Nephron (organoid): ENCODE measurements at regions not wholly inside any gene's neighbourhood (a gene's known extent, or its start where the extent isn't known, plus 50 kb on each side); places are given as distances from the start of the nearest gene placed in this dataset.

Experiments
- H3K27ac Mint-ChIP-seq, 3 experiments: 2 replicates each; pipeline ENCODE4 v1.8.0; 2020; ENCODE audit warnings: mixed read lengths in 3 of 3, mild to moderate bottlenecking in 2 of 3, moderate library complexity in 1 of 3
- H3K27me3 Mint-ChIP-seq: 2 replicates; pipeline ENCODE4 v1.8.0; 2021; ENCODE audit warnings: low read depth, mild to moderate bottlenecking, moderate library complexity, mixed read lengths
- H3K36me3 Mint-ChIP-seq: 2 replicates; pipeline ENCODE4 v1.8.0; 2020; ENCODE audit warnings: low read depth, mixed read lengths
- H3K4me1 Mint-ChIP-seq: 2 replicates; pipeline ENCODE4 v1.8.0; 2020; ENCODE audit warnings: mixed read lengths
- H3K4me3 Mint-ChIP-seq, 3 experiments: 2 replicates each; pipeline ENCODE4 v1.8.0; 2020; ENCODE audit warnings: mild to moderate bottlenecking in 3 of 3, mixed read lengths in 3 of 3, moderate library complexity in 2 of 3
- H3K9me3 Mint-ChIP-seq: 2 replicates; pipeline ENCODE4 v1.8.0; 2020; ENCODE audit warnings: mixed read lengths
- CTCF ChIP-seq, 3 experiments: fragments of 200-600 bp; sonication (generic); IDR thresholded peaks; one replicate each; pipeline ENCODE4 v1.5.0; 2021; ENCODE audit warnings: antibody characterized with exemption in 3 of 3; ENCODE audit not compliant: unreplicated experiment in 3 of 3

- H3K36me3 Mint-ChIP-seq, result no peaks in the 10 kb centered on the region
- TF ChIP-seq CTCF (IDR thresholded peaks at IDR 0.05; ENCODE audit: unreplicated experiment in 3 of 3), result no peak
- H3K4me3 Mint-ChIP-seq, result no peak overlapping the region
- H3K27ac Mint-ChIP-seq, result no peak overlapping the region
- peaks cover 19% of the 10 kb centered on the region for H3K9me3 Mint-ChIP-seq
- no peaks in the 10 kb centered on the region for H3K4me1 Mint-ChIP-seq
- H3K27me3 Mint-ChIP-seq, result no peaks in the 10 kb centered on the region
These were observed 177.4 kb downstream of the RPIA start for GRCh38 chr2:88868861-88869260.

GRCh38 chr2:88870267-88870839, 178.9 kb downstream of the RPIA start:
- H3K4me3 Mint-ChIP-seq, result no peak overlapping the region
- no peaks in the 10 kb centered on the region for H3K4me1 Mint-ChIP-seq
- peaks cover 15% of the 10 kb centered on the region for H3K9me3 Mint-ChIP-seq
- no peak overlapping the region for H3K27ac Mint-ChIP-seq
- TF ChIP-seq CTCF (IDR thresholded peaks at IDR 0.05; ENCODE audit: unreplicated experiment in 3 of 3), result no peak
- H3K36me3 Mint-ChIP-seq, result no peaks in the 10 kb centered on the region
- H3K27me3 Mint-ChIP-seq, result no peaks in the 10 kb centered on the region

GRCh38 chr2:88871336-88871735, 179.9 kb downstream of the RPIA start:
- Mint-ChIP-seq H3K4me1 (no peaks in the 10 kb centered on the region), H3K4me3 (no peak overlapping the region), H3K36me3 (no peaks in the 10 kb centered on the region), H3K27ac (no peak overlapping the region), H3K27me3 (peaks cover 3% of the 10 kb centered on the region), H3K9me3 (peaks cover 13% of the 10 kb centered on the region)
- TF ChIP-seq CTCF (IDR thresholded peaks at IDR 0.05; ENCODE audit: unreplicated experiment in 3 of 3), result no peak

GRCh38 chr2:88873620-88874019, 182.1 kb downstream of the RPIA start:
- peaks cover 3% of the 10 kb centered on the region for H3K27me3 Mint-ChIP-seq
- H3K27ac Mint-ChIP-seq, result no peak overlapping the region
- peaks cover 9% of the 10 kb centered on the region for H3K9me3 Mint-ChIP-seq
- TF ChIP-seq CTCF (IDR thresholded peaks at IDR 0.05; ENCODE audit: unreplicated experiment in 3 of 3), result no peak
- no peaks in the 10 kb centered on the region for H3K36me3 Mint-ChIP-seq
- H3K4me3 Mint-ChIP-seq, result no peak overlapping the region
- no peaks in the 10 kb centered on the region for H3K4me1 Mint-ChIP-seq

GRCh38 chr2:88874063-88874657, 182.7 kb downstream of the RPIA start:
- H3K4me3 Mint-ChIP-seq, result no peak overlapping the region
- peaks cover 6% of the 10 kb centered on the region for H3K27me3 Mint-ChIP-seq
- TF ChIP-seq CTCF (IDR thresholded peaks at IDR 0.05; ENCODE audit: unreplicated experiment in 3 of 3), result peak; percentile 43 to 58 (median 57)
- H3K9me3 Mint-ChIP-seq, result peaks cover 8% of the 10 kb centered on the region
- H3K36me3 Mint-ChIP-seq, result no peaks in the 10 kb centered on the region
- H3K4me1 Mint-ChIP-seq, result no peaks in the 10 kb centered on the region
- H3K27ac Mint-ChIP-seq, result no peak overlapping the region

GRCh38 chr2:88875736-88876135, 184.3 kb downstream of the RPIA start:
- H3K4me1 Mint-ChIP-seq, result no peaks in the 10 kb centered on the region
- peaks cover 8% of the 10 kb centered on the region for H3K9me3 Mint-ChIP-seq
- H3K4me3 Mint-ChIP-seq, result no peak overlapping the region
- peaks cover 7% of the 10 kb centered on the region for H3K27me3 Mint-ChIP-seq
- H3K27ac Mint-ChIP-seq, result no peak overlapping the region
- no peaks in the 10 kb centered on the region for H3K36me3 Mint-ChIP-seq
- TF ChIP-seq CTCF (IDR thresholded peaks at IDR 0.05; ENCODE audit: unreplicated experiment in 3 of 3), result no peak
